NCI-H446 treated with DMSO at 0.1 percent for 48 hours (cell line): ENCODE measurements at regions not wholly inside any gene's neighbourhood (a gene's known extent, or its start where the extent isn't known, plus 50 kb on each side); places are given as distances from the start of the nearest gene placed in this dataset.
A peak's percentile ranks its signal among the peaks of the same experiment; 100 is the strongest.
"Not testable (repeated sequence)": the region's sequence is repeated elsewhere in the genome, so short reads cannot be mapped to it uniquely, and the experiment has no call there.

Experiments used
- DNase-seq: peaks from one replicate; lab custom pipeline; 2025; lab: John Stamatoyannopoulos, UW

DNA sequence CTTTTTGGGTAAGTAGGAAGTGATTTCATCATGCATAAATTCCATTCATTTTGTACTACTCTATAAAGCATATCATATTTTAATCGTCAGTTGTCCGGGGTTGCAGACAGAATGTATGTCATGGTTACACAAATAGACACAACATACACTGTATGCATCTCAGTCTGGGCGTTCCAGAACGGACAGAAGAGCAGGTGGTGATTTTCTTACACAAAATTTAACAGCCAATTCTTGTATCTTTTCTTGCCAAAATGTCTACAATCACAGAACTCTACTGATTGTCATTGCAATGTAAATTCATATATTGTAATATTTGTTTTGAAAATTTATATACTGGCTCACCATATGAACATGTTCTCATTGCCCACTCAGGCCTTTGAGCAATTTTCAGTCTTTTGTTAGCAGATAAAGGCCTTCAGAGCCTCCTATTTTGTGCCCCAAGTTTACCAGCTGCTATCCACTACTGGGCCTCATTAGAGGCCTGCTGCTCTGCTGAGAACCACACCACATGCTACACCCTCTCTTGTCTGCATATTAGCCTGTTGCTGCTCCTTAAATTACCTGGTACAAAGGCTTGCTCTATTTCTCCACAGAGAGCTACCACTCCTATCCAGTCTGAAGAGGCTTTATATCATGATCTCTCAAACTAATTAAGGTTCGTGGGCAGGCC is 61.5 kb downstream of the PRDM13 start:
- peak; percentile 17 for DNase-seq

DNA sequence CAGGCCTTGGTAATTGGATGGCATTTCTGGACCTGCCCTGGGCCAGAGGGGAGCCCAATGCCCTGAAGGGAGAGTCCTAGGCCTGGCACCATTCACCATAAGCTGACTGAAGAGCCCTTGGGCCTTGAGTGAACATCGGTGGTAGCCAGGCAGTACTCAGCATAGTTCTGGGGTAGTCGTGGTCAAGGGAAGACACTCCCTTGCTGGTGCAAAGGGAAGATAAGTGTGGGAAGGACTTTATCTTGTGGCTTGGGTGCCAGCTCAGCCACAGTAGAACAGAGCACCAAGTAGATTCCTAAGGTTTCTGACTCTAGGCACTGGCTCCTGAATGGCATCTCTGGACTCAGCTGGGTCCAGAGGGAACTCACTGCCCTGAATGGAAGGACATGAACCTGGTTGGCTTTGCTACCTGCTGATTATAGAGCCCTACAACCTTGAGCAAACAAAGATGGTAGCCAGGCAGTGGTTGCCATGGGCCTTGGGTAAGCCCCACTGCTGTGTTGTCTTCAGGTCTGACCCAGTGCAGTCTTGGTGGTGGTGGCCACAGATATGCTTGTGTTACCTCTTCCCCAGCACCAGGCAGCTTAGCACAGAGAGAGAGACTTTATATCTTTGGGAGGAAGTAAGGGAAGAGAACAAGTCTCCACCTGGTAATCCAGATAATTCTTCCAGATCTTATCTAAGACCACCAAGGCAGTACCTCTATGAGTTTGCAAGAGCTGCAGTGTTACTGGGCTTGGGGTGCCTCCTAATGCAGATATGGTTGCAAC is 83.5 kb downstream of the PRDM13 start:
- DNase-seq = no peak

DNA sequence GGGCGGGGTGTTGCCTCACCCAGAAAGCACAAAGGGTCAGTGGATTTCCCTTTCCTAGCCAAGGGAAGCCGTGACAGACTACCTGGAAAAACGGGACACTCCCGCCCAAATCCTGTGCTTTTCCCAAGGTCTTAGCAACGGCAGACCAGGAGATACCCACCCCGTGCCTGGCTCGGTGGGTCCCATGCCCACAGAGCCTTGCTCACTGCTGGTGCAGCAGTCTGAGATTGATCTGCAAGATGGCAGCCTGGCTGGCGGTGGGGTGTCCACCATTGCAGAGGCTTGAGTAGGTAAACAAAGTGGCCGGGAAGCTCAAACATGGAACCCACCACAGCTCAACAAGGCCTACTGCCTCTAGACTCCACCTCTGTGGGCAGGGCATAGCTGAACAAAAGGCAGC is 95.7 kb downstream of the PRDM13 start:
- not testable (repeated sequence) for DNase-seq

DNA sequence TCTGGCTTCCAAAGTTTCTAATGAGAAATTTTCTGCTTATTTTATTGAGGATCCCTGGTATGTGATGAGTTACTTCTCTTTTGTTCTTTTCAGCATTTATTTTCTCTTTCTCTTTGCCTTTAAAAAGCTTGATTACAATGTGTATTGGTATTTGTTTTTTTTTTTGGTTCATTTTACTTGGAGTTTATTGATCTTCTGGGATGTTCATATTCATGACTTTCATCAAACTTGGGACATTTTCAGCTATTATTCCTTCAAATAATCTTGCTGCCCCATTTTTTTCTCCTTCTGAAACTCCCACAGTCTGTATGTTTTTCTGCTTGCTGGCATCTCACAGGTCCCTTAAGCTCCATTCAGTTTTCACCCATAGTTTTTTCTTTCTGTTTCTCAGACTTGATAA is 102.4 kb downstream of the PRDM13 start:
- no peak for DNase-seq

DNA sequence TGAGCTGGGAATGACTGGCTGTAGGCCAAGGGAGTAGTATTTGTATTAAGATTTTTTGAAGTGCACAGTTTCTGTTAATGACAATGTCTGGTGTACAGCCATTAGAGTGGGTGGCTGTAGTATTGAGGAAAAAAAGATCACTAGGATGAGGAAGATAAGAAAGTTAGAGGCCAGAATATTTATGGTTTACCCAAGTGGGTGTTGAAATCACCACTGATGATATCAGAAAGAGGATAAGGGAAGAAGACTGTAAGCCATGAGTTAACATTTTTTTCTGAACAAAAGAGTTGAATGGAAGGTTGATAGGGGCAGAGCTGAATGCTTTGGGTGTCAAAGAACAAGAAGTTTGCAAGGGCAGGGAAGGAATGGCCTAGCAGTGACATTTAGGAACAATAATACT is 104.7 kb downstream of the PRDM13 start:
- no peak for DNase-seq

DNA sequence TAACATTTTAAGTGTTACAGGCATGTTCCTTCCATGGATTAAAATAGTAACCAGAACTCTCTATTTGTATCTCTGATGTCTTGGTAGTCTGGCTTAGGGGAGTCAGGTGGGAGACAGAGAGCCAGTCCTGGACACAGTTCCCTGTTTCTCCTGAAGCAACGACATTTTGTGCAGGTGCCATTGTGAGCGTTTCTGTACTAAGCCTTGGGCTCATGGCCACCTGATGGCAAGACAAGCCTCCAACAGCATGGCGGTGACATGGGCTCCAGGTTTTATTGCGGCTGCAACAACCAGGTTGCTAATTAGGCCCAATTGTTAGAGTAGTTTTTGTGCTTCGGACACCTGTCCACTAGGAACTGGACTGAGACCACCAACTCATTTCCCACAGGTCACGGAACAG is 105.3 kb downstream of the PRDM13 start:
- DNase-seq = no peak

DNA sequence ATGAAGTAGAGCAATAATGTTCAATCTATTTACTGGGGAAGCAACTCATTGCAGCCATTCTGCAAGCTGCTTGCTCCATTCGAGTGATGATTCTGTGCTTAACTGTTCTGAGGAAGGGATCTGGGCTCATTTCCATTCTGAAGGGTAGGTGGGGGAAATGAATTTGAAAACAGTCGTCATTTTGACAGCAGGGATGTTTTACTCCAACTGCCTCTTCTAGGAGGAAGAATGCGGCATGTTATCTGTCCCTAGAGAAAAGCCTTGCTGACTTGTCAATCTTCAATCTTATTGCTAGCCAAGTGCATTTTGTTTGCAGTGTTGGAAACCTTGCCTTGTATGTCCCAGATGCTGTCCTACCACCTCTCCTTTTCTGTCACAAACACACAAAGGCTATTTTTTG is 105.9 kb downstream of the PRDM13 start:
- DNase-seq = peak; percentile 4

DNA sequence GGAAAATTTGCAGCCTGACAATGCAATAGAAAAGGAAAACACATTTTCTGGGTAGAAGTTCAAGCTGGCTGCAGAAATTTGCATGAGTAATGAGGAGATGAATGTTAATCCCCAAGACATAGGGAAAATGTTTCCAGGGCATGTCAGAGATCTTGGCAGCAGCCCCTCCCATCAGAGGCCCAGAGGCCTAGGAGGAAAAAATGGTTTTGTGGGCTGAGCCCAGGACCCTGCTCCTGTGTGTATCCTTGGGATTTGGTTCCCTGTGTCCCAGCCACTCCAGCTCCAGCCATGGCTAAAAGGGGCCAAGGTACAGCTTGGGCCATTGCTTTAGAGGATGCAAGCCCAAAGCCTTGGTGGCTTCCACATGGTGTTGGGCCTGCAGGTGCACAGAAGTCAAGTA is 115.4 kb downstream of the PRDM13 start:
- not testable (repeated sequence) for DNase-seq

DNA sequence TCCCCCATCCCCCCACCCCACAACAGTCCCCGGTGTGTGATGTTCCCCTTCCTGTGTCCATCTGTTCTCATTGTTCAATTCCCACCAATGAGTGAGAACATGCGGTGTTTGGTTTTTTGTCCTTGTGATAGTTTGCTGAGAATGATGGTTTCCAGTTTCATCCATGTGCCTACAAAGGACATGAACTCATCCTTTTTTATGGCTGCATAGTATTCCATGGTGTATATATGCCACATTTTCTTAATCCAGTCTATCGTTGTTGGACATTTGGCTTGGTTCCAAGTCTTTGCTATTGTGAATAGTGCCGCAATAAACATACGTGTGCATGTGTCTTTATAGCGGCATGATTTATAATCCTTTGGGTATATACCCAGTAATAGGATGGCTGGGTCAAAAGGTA is 123.6 kb downstream of the PRDM13 start:
- DNase-seq = not testable (repeated sequence)

DNA sequence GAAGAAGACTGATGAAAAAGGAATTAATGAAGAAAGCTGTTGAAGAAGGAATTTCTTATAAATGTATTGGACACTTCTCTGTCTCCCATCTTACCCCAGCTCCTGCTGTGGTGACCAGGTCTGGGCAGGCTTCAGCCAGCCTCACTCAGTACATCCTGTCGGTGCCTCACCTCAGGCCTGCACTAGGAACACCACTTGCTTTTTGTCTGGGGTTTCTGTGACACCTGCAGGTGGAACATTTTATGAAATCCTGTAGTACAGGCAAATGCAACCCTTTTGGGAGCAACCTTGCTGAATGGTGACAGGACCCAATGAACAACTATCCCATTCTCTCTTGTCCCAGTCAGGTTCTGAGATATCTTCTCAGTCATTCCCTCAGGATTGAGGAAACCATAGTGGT is 129.7 kb downstream of the PRDM13 start:
- DNase-seq = no peak

DNA sequence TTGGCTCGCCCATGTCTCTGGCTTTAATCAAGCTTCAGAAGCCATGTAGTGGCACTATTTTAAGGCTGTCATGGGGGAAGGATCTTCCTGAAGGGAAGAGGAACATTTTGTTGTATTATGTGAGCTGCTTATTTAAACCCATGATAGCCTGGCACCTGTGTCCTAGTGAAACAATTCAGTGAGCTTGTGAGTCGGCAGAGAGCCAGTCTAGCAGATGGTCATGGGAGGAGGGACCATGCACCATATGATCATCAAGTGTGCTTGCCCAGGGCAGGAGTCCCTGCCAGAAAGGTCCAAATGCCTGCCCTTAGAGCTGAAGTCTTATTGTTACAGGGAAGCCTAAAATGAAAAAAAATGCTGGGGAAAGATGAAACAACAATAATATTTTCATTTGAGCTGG is 132.9 kb downstream of the PRDM13 start:
- DNase-seq = peak; percentile 83

DNA sequence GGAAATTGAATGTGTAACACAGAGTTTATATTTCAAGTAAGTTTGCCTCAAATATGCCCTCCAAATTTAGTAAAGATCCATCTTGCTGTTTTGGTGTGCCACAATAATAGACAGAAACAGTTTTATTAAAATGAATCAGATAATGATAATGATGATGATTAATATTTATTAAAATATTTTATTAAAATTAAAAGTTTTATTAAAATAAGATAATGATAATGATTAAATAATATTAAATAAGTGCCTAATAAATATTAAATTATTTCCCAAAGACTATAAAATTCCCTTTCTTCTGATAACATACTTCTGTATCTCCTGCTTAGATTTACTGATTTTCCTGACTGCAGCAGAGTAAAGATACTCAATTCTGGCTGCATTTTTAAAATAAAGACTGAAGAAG is 134.5 kb downstream of the PRDM13 start:
- DNase-seq = no peak

DNA sequence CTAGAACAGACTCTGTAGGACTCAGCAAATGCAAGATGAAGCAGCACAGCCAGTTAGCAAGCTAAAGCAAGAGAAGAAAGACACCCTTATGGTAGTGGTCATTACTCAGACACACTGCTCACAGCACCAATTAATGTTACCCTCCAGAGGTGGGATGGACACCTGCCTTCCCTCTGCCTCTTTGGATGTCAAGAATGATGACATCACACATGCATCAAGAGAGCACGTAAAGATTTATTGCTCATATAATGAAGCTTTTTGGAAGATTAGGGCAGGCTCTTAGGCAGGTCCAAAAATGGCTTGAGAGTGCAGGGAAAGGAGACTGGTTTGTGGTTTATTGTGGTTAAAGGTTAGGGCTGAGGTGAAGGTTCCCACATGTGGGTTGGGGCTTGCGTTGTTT is 137.0 kb downstream of the PRDM13 start:
- DNase-seq = no peak

DNA sequence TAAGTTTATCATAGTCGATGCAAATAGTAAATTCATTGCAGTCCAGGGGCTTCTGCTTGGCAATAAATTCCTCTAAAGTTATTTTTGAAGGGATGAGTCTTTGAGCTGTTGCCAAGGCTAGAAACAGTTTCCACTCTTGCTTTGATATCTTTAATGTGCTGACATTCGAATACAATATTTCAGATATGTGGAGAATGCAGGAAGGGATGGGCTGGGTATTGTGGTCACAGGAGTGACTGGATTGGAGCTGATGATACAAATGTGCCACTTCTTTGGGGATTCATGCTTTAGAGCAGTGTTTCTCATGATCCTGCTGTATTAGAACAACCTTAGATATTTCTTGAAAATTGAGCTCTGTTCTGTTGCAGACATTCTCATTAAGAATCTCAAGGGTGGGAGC is 139.0 kb downstream of the PRDM13 start:
- DNase-seq = no peak

DNA sequence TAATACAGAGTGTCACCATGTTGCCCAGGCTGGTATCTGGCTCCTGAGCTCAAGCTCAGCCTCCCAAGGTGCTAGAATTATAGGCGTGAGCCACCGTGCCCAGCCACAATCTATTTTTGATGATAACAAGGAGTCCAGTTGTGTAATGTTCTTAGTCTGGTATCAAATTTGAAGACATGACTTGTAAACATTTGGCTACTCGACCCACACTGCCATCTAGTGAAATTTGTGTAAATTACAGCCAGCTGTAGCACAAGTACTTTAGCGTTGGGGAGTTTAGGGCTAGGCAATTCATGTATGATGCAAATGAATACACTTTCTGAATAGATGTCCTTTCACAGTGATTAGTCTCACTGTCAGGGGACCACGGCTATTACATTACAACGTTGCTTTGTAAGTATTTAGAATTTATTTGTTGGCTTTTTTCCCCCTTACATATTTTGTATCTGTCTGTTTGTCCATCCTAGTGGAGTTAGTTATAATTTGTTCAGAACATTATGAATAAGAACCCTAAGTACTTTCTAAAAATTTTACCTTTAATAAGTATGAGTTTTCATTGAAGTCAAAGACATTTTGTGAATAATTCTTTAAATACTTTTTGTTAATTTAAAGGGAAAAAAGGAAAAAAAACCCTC is 139.7 kb downstream of the PRDM13 start:
- peak; percentile 34 for DNase-seq

DNA sequence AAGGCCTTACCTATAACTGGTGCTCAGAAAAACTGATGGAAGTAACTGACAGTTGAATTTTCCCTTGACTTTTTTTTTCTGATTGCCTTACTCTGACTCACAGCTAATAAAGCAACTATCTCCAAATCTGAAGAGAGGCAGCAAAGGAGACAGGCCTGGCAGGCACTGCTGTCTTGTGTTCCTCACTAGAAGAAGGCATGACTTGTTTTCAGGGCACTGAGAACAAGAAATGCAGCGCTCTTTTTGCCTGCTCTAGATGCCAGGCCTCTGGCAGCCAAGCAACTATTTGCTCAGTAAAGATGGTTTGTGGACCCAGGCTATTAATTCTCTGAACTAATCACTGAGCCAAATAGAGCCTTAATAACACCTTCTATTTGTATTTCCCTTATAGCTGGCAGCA is 155.1 kb downstream of the PRDM13 start:
- peak; percentile 31 for DNase-seq

DNA sequence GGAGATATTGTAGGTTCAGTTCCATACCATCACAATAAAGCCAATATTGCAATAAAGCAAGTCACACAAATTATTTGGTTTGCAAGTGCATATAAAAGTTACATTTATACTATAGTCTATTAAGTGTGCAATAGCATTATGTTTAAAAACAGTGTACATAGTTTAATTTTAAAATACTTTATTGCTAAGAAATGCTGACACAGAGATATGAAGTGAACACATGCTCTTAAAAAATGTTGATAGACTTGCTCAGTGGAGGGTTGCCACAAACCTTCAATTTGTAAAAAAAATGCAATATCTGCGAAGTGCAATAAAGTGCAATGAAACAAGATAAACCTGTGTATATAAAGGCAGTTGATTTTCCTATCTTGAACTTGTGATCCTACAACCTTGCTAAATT is 161.5 kb downstream of the PRDM13 start:
- no peak for DNase-seq

DNA sequence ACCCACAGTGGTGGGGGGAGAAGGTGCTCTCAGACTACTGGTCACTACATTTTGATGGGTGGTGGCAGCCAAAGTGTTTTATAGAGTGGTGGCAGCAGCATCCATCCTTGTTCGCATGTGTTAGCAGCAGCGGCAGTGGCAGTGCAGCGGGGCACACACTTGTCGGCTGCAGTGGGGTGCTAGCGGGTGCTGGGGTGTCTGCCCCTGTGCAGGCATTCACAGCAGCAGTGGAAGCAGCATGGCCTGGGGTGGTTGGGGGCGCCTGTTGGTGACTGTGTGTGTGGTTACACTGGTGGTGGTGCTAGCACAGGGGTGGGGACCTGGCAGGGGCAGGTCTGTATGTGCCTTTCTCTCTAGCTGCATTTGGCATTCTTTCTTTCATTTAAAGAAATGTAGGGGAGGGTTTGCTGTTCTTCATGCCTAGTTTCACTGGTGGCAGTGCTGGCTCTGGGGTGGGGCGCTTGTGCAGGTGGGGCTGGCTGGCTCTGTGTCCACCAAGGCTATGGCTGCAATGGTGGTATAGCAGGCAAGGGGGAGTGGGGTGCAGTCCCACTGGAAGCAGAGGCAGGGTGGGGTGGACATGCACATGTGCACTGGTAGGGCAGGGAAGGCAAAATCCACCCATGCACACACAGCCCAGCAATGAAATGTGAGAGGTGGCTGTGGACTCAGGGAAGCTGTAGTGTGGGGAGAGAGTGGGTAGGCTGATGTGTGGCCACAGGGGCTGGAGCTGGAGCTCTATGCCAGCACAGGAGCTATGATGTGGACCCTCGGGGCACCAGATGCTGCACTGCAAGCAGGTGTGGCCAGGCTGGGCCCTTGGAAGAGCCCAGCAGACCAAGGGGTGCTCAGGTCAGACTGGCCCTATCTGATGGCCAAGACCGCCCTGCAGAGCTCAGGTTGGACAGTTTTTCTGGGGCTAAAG is 173.3 kb downstream of the PRDM13 start:
- DNase-seq = no peak

DNA sequence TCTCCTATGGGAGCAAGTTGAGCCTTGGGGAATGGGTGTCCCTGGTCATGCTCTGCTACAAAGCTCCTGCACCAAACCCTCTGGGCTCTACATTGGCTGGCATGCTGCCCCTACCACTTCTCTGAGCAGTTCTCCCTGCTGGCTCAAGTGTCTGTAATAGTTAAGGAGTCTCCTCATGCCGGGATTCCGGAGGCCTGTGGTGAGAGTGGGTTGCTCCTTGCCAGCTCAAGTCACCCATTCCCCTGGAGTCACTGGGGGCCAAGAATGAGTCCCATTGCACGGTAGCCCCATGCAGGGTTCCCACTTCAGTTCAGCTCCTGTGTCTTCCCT is 173.9 kb downstream of the PRDM13 start:
- DNase-seq = no peak

DNA sequence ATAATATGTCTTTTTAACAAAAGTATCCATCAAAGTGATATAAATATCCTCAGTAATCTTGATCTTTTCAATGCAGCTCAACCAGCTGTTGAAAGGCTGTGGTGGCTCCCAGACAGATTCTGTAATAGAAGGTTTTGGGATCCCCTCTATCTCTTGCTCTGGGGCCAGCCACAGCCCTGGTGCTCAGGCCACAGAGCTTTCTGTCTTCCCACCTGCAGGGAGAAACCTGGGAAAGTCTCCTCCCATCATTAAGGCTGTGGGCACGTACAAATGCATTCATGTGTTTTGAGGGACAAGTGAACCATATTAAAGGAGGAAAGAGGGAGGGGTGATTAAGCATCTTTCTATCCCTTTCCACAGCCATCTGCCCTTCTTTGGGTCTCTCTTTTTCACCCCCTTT is 183.1 kb downstream of the PRDM13 start:
- DNase-seq = no peak

DNA sequence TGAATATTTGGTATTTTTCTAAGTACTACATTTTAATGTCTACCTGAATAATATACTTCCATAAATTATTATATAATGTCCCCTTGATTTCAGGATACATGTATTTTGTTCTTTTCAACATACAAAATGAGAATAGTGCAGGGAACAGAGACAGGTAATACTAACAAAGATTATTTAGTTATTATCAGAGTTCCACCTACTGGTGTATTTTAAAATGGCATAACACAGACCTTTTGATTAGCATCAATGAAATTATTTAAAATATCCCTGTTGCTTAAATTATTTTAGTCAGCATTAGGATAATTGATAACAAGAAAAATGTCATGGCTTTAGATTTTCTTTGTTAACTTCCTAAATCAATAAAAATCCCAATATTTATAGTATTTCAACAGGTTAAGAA is 184.0 kb downstream of the PRDM13 start:
- no peak for DNase-seq

DNA sequence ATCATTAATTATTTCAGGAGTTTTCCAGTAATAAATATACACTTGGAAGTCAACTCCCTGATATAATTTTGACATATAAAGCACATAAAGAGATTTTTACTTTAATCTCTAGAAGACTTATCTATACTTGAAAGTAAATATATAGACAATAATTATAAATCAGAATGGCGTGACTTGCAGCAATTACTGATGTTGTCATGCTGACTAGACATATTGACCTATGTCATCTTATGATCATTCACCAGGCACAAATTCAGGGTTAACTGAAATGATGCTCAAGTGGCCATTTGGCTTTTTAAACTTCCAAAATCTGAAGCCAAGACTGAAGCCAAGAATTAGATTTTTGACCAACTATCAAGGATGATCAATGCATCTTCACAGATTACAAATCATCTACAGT is 192.2 kb downstream of the MCHR2 start:
- no peak for DNase-seq
